Pancreas (tissue), 10 donors: ENCODE measurements at regions not wholly inside any gene's neighbourhood (a gene's known extent, or its start where the extent isn't known, plus 50 kb on each side); places are given as distances from the start of the nearest gene placed in this dataset.

Experiments
- ATAC-seq, 4 donors: fragments of 200-7000 bp; cut with Tn5 transposase; one replicate each; pipeline versions ENCODE4 v1.8.0 to v1.9.1; 2020; ENCODE audit warnings: mild to moderate bottlenecking in 4 of 4, moderate library complexity in 4 of 4
- DNase-seq, 6 donors: peaks; one replicate each; pipeline ENCODE4 v3.0.0-alpha.2; 2020
- FAIRE-seq: peaks from 2 replicates; lab custom pipeline; 2012; peaks lifted over from hg19 to GRCh38; lab: Jason Lieb, UNC
- H3K27ac ChIP-seq, 4 donors: fragments of 200-600 bp; sonication (generic); 1 replicate in 3 of 4; 2 replicates in 1 of 4; pipeline versions ENCODE4 v1.5.0 to v1.8.0; 2020
- H3K27me3 ChIP-seq, 4 donors: fragments of 200-600 bp; one replicate each; pipeline ENCODE4 v1.8.0; 2021
- H3K36me3 ChIP-seq, 3 donors: fragments of 200-600 bp; sonication (generic) in 1 of 3; one replicate each; pipeline versions ENCODE4 v1.5.0 to v1.8.0; 2020 to 2021
- H3K4me1 ChIP-seq, 3 donors: fragments of 200-600 bp; one replicate each; pipeline ENCODE4 v1.8.0; 2021
- H3K4me3 ChIP-seq, 4 donors: fragments of 200-600 bp; sonication (generic) in 2 of 4; one replicate each; pipeline versions ENCODE4 v1.5.0 to v1.8.0; 2020 to 2021
- H3K9me3 ChIP-seq, 4 donors: fragments of 200-600 bp; one replicate each; pipeline ENCODE4 v1.8.0; 2021
- WGBS, 2 donors: extraction: QIAGEN DNeasy Blood & Tissue Kit; methylation state at CpG; one replicate each; pipeline ENCODE4 v1.1.7; 2013; 5-methylcytosine and 5-hydroxymethylcytosine counted together
- intact Hi-C, 3 donors: fragments of 100-400 bp; cut with DNase I; formaldehyde crosslinking; loops; one replicate each; pipeline versions ENCODE4 v1.11.1 to v1.14.2; 2022
- TF ChIP-seq, protein P1 (sequence below), 4 donors: fragments of 200-600 bp; sonication (generic) in 3 of 4; IDR thresholded peaks; one replicate each; pipeline versions ENCODE4 v1.5.0 to v1.8.0; 2021; ENCODE audit warnings: antibody characterized with exemption in 4 of 4
- donor health status: healthy with polysubstance abuse.
- donor health status: DM: no; HTN: no; CAD: no; lungs with moderate emphysema.
- donor health status: DM: no; HTN: no; CAD: no.
- donor health status: control.
- donor health status: control.
- donor health status: Bipolar disorder and iron deficiency.
- donor health status: DM: yes; HTN: yes; CAD: no.
- donor health status: DM: no; HTN: no; CAD: no.
- donor health status: DM: no; HTN: no; CAD: no.
- donor health status: DM: yes; HTN: yes; CAD: no.

GRCh38 chr3:188002626-188003138 lies 151.3 kb upstream of the LPP start:
- WGBS, 2 donors, result 95 to 97% methylated on average over 1 of the region's 1 CpG
- no peak for FAIRE-seq
- TF ChIP-seq, protein P1, sequence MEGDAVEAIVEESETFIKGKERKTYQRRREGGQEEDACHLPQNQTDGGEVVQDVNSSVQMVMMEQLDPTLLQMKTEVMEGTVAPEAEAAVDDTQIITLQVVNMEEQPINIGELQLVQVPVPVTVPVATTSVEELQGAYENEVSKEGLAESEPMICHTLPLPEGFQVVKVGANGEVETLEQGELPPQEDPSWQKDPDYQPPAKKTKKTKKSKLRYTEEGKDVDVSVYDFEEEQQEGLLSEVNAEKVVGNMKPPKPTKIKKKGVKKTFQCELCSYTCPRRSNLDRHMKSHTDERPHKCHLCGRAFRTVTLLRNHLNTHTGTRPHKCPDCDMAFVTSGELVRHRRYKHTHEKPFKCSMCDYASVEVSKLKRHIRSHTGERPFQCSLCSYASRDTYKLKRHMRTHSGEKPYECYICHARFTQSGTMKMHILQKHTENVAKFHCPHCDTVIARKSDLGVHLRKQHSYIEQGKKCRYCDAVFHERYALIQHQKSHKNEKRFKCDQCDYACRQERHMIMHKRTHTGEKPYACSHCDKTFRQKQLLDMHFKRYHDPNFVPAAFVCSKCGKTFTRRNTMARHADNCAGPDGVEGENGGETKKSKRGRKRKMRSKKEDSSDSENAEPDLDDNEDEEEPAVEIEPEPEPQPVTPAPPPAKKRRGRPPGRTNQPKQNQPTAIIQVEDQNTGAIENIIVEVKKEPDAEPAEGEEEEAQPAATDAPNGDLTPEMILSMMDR (IDR thresholded peaks at IDR 0.05), result no peak
- peaks cover 27 to 28% (median 28%) of the 10 kb centered on the region in 3 donors for H3K4me1 ChIP-seq
- DNase-seq, result no peak
- ATAC-seq, result no peak
- H3K4me3 ChIP-seq, result no peak overlapping the region
- intact Hi-C loops, result no loop called here
- no peaks in the 10 kb centered on the region for H3K27me3 ChIP-seq
- no peaks in the 10 kb centered on the region for H3K9me3 ChIP-seq
- H3K27ac ChIP-seq, result peak overlapping the region in 2 of 4 donors; percentile 60 to 65
- H3K36me3 ChIP-seq, result no peaks in the 10 kb centered on the region

- 13 to 21% methylated on average over 9 of the region's 9 CpGs for WGBS, 2 donors
- no peaks in the 10 kb centered on the region for H3K27me3 ChIP-seq
- TF ChIP-seq, protein P1 (IDR thresholded peaks at IDR 0.05), result no peak
These were observed 150.5 kb upstream of the LPP start for GRCh38 chr3:188003188-188004171.

DNA sequence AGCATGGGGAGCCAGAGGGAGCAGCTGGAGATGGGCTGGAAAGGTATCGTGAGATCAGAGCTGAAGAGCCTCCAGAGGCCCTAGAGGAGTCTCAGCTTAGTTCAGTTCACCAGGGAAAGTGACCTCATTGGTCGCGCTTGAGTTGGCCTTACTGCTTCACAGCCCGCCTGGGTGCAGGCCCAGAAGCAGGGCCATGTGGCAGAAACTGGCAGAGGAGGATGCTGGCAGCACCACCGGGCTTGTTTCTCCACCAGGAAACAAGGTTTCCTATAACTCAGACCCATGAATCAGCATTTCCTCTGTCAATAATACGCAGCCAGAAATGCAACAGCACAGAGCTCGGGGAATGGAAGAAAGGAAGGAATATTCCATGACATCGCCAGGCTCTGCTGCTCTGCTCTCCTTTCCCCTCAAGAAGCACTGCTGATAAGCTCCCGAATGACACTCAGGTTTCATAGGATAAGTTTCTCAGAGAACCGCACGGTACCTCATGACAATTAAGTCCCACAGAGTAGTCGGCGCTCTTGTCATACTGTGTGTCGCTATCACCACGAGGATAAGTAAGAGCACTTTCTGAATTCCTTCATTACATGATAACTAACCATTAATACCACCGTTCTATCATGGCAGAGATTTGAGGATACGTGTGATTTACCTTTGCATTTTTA lies 147.1 kb upstream of the LPP start:
- Histone ChIP-seq H3K4me3 (no peak overlapping the region), H3K27me3 (no peaks in the 10 kb centered on the region), H3K27ac (no peak overlapping the region), H3K4me1 (peaks cover 11 to 17% (median 15%) of the 10 kb centered on the region in 3 donors), H3K9me3 (no peaks in the 10 kb centered on the region), H3K36me3 (no peaks in the 10 kb centered on the region)
- FAIRE-seq (no peak), DNase-seq (peak in 1 of 6 donors; percentile 43), ATAC-seq (peak in 1 of 4 donors; percentile 9)
- WGBS, 2 donors, result 86 to 87% methylated on average over 17 of the region's 17 CpGs
- intact Hi-C loops, result no loop called here
- TF ChIP-seq, protein P1 (IDR thresholded peaks at IDR 0.05), result no peak

More at GRCh38 chr3:188003188-188004171, 150.5 kb upstream of the LPP start:
- Histone ChIP-seq H3K4me1 (peaks cover 21 to 28% (median 27%) of the 10 kb centered on the region in 3 donors), H3K36me3 (no peaks in the 10 kb centered on the region), H3K27ac (peak overlapping the region in 3 of 4 donors; percentile 29 to 65 (median 60)), H3K4me3 (no peak overlapping the region), H3K9me3 (no peaks in the 10 kb centered on the region)
- DNase-seq (peak in 3 of 6 donors; percentile 37 to 51 (median 43)), ATAC-seq (peak; percentile 79 to 94 (median 92)), FAIRE-seq (no peak)
- intact Hi-C loops, result no loop called here

DNA sequence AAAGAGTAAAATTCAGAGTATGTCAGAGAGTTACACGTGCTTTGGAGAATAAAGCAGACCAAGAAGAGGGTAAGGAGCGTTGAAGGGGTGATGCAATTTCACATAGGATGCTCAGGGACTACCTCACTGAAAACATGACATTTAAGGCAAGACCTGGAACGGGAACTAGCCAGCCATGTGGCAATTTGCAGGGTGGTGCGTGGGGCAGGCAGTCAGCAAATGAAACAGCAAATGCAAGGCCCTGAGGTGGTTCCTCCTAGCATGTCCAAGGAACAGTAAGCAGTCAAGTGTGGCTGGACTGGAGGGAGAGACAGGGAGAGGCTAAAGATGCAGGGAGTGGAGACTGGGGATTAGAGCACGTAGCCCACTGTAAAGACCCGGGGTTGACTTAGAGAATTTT lies 146.1 kb upstream of the LPP start:
- Histone ChIP-seq H3K4me3 (no peak overlapping the region), H3K4me1 (peaks cover 10 to 13% (median 12%) of the 10 kb centered on the region in 3 donors), H3K9me3 (no peaks in the 10 kb centered on the region), H3K27me3 (no peaks in the 10 kb centered on the region), H3K36me3 (no peaks in the 10 kb centered on the region), H3K27ac (no peak overlapping the region)
- TF ChIP-seq, protein P1 (IDR thresholded peaks at IDR 0.05), result no peak
- no peak for FAIRE-seq
- WGBS, 2 donors, result 91 to 94% methylated on average over 6 of the region's 6 CpGs
- DNase-seq, result no peak
- ATAC-seq, result no peak
- intact Hi-C loops, result no loop called here
